ENCODE measurements at regions not wholly inside any gene's neighbourhood (a gene's known extent, or its start where the extent isn't known, plus 50 kb on each side); places are given as distances from the start of the nearest gene placed in this dataset.

DNA sequence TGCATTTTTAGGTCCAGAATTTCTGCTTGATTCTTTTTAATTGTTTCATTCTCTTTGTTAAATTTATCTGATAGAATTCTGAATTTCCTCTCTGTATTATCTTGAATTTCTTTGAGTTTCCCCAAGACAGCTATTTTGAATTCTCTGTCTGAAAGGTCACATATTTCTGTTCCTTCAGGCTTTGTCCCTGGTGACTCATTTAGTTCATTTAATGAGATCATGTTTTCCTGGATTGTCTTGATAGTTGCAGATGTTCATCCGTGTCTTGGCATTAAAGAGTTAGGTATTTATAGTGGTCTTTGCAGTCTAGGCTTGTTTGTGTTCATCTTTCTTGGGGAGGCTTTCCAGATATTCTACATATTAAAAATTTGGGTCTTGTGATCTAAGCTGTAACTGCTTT lies 694.8 kb upstream of the CCDC179 start:
- no peak overlapping the region for H3K4me3 ChIP-seq (replicated peaks; ENCODE audit: low read depth, low read length)
- peak; percentile 48 for DNase-seq (ENCODE audit: extremely low read depth, low read depth)
- TF ChIP-seq, protein P1, sequence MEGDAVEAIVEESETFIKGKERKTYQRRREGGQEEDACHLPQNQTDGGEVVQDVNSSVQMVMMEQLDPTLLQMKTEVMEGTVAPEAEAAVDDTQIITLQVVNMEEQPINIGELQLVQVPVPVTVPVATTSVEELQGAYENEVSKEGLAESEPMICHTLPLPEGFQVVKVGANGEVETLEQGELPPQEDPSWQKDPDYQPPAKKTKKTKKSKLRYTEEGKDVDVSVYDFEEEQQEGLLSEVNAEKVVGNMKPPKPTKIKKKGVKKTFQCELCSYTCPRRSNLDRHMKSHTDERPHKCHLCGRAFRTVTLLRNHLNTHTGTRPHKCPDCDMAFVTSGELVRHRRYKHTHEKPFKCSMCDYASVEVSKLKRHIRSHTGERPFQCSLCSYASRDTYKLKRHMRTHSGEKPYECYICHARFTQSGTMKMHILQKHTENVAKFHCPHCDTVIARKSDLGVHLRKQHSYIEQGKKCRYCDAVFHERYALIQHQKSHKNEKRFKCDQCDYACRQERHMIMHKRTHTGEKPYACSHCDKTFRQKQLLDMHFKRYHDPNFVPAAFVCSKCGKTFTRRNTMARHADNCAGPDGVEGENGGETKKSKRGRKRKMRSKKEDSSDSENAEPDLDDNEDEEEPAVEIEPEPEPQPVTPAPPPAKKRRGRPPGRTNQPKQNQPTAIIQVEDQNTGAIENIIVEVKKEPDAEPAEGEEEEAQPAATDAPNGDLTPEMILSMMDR (IDR thresholded peaks at IDR 0.05; ENCODE audit: low read depth, low read length, missing control alignments) = no peak

DNA sequence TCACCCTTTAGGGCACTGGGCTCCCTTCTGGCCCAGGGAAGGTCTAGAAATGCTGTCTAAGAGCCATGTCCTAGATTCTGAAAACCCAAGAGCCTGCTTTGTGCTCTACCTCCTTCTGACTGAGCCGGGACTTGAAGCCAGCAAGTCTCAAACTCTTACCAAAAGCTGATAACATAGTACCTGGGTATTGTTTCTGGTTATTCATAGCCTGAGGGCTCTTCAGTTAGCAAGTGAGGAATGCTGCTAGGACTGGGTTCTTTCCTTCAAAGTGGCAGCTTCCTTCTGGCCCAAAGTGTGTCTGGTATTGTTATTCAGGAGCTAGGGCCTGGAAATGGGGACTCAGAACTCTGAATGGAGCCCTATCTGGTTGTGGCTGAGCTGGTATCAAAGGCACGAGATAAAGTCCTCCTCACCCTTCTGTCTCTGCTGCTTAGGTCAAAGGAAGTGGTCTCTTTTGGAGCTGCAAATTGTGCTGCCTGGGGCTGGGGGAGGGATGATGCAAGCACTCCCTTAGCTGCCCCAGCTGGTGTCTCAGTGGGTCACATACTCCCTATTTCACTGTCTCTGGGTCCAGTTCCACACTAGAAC lies 696.0 kb upstream of the CCDC179 start:
- TF ChIP-seq, protein P1 (IDR thresholded peaks at IDR 0.05; ENCODE audit: low read depth, low read length, missing control alignments) = no peak
- DNase-seq (ENCODE audit: extremely low read depth, low read depth) = no peak
- H3K4me3 ChIP-seq (replicated peaks; ENCODE audit: low read depth, low read length) = no peak overlapping the region

DNA sequence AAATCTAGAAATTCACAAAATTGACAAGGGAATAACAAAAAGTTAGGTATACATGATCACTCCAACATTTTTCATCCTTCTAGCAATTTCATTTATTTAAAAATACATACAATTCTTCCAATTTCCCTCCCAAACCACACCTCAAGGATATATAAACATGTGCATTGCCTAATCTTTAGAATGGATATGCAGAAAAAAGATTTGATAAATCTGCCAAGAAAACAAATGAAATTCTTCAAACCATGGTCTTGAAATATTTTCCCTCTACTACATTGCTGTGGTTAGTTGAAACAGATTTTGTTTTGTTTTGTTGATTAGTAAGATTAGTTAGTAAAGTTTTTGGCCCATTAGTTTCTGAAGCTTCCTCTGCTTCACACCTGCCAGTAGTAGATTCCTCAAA lies 703.3 kb upstream of the CCDC179 start:
- no peak overlapping the region for H3K4me3 ChIP-seq (replicated peaks; ENCODE audit: low read depth, low read length)
- TF ChIP-seq, protein P1 (IDR thresholded peaks at IDR 0.05; ENCODE audit: low read depth, low read length, missing control alignments) = no peak
- no peak for DNase-seq (ENCODE audit: extremely low read depth, low read depth)

DNA sequence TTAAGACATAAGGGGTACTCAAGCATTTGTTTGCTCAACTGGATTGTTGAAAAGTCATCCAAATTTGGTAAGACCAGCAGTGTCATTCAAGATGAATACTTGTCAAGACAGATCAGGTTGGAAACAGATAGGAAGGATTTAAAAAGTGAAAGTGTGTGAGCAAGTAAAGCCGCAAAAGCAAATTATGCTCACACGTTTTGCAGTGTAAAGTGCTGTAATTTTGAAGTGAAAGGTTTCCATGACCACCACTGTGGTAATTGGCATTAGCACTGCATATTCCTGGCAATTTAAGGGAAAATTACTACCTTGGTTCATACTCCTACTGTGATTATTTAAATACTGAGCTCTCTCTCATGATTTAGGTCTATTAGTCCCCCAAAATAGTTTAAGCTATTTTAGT lies 704.1 kb upstream of the CCDC179 start:
- no peak overlapping the region for H3K4me3 ChIP-seq (replicated peaks; ENCODE audit: low read depth, low read length)
- TF ChIP-seq, protein P1 (IDR thresholded peaks at IDR 0.05; ENCODE audit: low read depth, low read length, missing control alignments) = no peak
- no peak for DNase-seq (ENCODE audit: extremely low read depth, low read depth)

DNA sequence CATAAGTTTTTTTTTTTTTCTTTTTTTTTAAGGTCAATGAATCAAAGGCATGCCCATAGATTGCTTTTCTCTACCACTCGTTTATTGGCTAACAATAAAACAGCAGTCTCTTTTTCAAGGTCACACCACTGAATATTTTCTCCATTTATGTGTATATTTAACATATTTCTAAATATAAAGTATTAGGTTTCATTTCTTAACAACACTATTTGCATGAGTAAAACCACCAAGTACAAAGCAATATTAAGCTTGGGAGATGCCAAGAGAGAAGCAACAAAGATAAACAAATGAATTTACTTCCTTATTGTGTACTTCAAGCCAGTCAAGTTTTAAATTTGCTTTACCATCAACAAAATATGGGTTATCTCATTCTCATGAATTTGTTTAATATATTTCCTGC lies 708.9 kb upstream of the CCDC179 start:
- H3K4me3 ChIP-seq (replicated peaks; ENCODE audit: low read depth, low read length) = no peak overlapping the region
- TF ChIP-seq, protein P1 (IDR thresholded peaks at IDR 0.05; ENCODE audit: low read depth, low read length, missing control alignments) = no peak
- DNase-seq (ENCODE audit: extremely low read depth, low read depth) = no peak

DNA sequence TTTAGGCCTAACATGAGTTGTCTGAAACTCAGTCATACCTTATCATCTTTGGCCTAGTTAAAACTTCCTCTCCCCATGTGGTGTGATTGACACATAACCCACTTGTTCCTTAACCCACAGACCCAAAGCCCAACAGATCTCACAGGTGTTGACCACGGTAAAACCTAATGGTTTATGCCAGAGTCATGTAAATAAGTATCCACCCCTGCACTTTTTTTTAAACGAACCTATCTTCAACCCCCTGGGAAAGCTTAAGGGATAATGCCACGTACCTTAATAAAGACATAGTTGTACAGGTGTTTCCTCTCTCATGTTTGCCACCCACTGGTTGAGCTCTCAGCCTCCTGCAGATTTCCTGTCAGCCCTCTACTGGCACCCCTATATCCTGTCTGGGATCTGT lies 709.3 kb upstream of the CCDC179 start:
- TF ChIP-seq, protein P1 (IDR thresholded peaks at IDR 0.05; ENCODE audit: low read depth, low read length, missing control alignments) = no peak
- DNase-seq (ENCODE audit: extremely low read depth, low read depth) = no peak
- no peak overlapping the region for H3K4me3 ChIP-seq (replicated peaks; ENCODE audit: low read depth, low read length)

DNA sequence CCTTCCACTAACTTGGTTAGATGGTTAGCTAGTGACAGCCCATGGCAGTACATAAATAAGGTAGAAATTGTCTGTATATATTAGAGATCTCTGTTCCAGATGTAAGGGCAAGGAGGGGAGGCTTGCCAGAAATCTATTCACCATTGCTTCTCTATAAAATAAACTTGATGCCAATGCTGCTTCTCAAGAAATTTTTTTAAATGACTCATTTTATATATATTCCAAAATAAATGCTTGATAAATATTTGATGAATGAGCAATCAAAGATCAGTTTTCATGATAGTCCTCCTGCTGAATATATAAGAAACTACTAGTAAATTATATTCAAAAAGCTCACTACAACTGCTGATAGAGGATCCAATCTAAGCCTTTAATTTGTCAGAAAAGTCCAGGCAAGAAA lies 710.6 kb upstream of the CCDC179 start:
- DNase-seq (ENCODE audit: extremely low read depth, low read depth) = no peak
- no peak overlapping the region for H3K4me3 ChIP-seq (replicated peaks; ENCODE audit: low read depth, low read length)

More for the DNA sequence above, 710.6 kb upstream of the CCDC179 start:
- TF ChIP-seq, protein P1 (IDR thresholded peaks at IDR 0.05; ENCODE audit: low read depth, low read length, missing control alignments) = no peak

Measured in HFF-Myc (cell line).